SKM-1 treated with dmso at 0.1 percent for 144 hours (cell line): ENCODE measurements at regions not wholly inside any gene's neighbourhood (a gene's known extent, or its start where the extent isn't known, plus 50 kb on each side); places are given as distances from the start of the nearest gene placed in this dataset.

Source experiments
- DNase-seq: peaks from one replicate; lab custom pipeline; 2025; ENCODE audit not compliant: unreplicated experiment; lab: John Stamatoyannopoulos, UW

DNA sequence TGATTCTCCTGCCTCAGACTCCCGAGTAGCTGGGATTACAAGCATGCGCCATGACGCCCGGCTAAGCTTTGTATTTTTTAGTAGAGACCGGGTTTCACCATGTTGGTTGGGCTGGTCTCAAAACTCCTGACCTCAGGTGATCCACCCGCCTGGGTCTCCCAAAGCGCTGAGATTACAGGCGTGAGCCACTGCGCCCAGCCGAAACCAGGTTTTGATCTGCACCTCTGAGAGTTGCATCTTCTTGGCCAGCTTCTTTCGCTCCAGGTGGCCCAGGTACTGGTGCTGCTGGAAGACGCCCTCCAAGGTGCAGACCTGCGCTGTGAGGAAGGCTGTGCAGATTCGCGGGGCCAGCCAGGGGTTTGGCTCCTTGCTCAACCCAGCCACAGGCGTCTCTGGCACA lies 275.4 kb upstream of the LRRC3B start:
- DNase-seq = no peak

DNA sequence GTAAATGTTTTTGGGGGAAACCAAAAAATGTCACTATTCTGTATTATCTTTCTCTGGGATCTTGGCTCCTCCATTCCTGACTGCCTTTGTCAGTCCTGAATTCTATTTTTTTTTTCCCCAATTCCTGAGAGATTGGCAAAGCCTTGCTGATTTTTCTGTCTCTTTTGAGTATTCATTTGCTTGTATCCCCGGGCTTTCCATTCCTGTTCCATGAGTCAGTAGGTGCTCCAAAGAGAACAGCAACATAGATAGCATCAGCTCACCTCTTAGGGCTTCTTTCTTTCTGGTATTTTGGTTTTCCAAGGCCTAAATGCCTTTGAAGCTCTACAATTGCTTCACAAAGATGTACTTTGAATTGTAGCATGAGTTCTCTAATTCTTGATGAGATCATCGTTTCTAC lies 271.7 kb upstream of the LRRC3B start:
- DNase-seq = no peak

DNA sequence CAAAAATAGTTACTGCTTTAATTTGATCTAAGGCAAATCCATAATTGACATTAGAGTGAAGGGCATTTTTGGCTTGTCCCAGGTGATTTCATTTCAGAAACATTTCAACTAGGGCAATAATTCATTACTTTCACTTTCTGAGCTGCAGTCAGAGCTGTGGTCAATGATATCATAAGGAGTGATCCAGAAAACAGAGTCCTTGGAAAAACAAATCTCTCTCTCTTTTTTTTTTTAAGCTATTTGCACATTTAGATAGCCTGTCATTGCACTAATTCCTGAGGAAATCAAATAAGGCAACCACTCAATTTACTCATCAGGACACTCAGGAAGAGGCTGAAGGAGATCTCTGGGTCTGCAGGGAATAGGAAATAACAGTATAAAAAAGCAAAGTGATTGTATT lies 269.5 kb upstream of the LRRC3B start:
- DNase-seq = no peak

DNA sequence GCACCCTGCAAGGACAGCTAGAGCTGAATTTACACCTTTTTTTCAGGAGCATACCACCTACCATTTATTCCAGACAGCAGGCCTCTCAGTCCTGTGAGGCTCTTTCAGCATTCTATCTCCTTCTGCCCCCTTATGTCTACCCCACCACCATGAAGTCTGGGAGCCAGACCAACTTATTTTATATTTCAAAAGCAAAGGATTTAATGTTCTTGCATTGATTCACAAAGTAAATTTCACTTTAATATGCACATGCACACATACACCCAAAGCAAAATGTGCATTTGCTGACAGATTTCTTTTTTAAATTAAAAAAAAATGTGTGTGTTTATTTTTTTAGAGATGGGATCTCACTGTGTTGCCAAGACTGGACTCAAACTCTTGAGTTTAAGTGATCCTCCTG lies 264.2 kb upstream of the LRRC3B start:
- DNase-seq = no peak

DNA sequence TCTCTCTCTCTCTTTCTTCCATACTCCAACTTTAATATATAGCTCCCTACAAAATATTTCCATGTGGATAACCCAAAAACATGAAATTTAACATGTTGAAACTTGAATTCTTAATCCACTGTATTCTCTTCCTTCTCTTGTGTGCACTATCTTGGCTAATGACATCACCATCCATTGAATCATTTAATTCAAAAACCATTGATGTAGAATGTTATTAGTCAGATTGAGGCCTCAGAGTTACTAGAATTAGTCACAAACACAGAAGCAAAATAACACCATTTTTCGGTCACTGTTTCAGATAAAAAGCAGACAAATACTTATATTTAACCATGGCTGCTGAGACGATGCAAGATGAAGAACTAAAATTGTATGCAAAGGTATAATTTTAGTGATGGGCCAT lies 256.9 kb upstream of the LRRC3B start:
- no peak for DNase-seq

DNA sequence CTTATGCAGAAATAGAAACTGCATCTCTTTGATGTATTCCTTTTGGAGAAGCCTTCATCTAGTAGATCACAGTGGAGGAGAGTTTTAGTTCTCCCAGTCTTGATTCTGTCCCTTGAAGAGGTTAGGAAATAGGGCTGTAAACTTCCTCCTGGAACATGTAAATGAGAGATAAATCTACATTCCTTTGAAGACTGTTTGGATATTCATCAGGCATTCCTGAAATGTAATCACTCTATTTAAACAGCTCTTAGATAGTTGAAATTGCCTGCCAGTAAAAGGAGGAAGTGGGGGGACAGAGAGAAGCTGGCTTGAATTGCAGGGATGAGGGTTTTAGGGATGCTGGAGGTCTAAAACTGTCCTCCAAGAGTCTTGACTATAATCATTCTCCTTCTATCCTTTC lies 254.3 kb upstream of the LRRC3B start:
- DNase-seq = no peak

DNA sequence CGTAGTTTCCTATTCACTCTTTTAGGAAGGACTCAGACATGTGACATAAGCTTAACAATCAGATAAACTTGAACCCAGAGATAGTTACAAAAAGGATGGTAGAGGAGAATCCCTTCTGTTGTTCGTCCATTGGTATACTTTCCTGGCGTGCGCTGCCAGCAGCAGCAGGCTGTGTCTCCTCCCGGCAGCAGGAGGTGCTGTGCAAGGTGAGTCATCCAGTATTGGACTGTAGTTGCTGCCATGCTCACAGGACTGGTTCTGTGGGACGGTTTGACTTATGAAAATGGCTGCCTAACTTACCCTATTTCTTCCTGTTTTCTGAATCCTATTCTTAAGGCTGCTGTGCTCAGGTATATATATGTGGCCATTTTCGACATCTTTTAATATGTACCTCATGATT lies 253.4 kb upstream of the LRRC3B start:
- no peak for DNase-seq

DNA sequence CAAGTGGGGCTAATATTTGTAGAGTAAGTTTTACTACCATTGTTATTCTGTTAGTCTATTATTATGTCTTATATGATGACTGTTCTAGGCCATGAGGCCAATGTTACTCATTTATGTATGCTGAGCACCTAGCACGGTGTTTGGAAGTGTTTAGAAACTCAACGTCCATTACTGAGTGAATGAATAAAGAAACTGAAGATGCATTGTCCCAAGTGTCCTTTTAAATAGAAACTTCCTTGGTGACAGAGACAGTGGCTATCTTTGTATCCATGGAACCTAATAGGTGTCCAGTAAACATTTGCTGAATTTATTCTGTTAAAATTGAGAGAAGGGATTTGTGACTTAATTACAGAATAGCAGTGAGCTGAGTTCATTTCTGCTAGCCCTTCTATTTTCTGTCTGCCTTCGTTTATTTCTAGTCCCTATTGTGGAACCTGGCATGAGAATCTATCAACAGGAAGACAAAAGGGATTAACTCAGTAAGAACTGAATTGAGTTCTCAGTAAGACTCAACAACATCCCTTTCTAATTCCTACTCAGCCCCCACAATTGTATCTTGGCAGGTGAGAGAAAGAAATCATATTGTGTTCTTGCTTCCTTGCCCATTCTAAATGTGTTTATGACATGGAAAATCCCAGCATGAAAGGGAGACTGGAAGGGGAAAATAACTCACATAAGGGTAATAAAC lies 246.6 kb upstream of the LRRC3B start:
- DNase-seq = no peak

DNA sequence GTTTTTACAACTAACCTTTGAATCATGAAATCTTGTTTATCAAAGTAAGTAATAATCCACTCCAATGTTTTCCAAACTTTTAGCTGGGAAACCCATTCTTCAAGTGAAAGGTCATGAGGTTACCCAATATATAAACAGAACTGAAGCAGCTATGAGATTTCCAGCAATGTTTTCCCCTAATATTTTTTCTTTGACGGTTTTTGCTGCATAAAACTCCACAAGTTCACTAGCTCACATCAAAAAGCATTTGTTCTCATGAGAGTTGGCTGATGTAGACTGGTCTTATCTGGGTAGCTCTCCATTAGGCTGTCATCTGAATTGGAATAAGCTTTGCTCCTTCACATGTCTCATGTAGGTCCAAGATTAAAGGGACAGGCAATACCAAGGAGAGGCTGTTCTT lies 241.2 kb upstream of the LRRC3B start:
- DNase-seq = no peak

DNA sequence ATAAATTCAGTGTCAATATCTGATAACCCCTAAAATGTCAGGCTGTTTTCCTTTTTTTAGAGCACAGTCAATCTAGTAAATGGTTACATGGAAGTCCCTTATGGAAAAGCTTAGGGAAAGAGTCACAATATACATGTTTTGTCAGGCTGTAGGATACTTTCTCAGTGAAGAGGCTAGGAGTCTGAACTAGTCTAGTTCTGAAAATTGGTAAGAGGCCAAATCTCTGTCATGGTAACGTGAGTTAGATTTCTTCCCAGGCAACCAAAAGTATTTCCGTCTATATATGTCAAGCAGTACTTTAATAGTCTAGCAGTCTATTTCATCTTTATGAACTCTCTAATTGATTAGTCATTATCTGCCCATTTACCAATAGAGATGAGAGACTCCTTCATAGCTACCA lies 215.9 kb upstream of the LRRC3B start:
- DNase-seq = no peak

DNA sequence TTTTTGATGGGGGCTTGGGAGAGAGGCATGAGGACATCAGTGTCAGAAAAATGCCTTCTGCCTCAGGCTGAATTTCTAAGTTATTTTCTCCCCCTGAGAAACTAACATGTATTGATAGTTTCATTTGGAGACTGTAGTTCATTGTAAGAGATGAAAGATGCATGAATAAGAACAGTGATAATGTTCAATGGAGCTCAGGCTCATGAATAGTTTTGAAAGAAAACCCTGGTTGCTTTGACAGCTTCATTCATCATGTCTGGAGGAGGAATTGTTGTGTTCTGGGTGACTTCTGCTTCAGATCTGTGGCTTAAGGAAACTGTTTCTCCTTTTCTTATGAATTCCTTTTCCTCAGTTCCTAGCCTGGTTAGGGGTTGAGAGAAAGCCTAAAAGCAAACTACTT lies 204.0 kb upstream of the LRRC3B start:
- no peak for DNase-seq

DNA sequence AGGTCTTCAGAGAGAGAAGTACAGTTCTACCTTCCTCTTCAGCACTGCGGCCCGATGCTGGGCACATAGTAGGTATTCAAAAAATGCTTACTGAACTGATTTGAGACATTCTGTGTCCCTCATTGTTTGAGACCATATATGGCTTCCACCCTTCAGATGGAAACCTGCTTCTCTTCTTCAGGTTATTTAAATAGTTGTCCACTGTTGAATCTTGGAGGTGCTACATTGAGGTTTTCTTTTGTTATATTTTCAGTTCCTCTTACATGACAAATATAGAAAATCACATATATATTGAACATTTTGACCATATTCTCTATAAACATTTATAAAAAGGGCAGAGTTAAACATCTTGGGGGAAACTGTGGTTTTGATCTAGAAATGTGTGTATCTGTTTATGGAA lies 200.2 kb upstream of the LRRC3B start:
- DNase-seq = no peak

DNA sequence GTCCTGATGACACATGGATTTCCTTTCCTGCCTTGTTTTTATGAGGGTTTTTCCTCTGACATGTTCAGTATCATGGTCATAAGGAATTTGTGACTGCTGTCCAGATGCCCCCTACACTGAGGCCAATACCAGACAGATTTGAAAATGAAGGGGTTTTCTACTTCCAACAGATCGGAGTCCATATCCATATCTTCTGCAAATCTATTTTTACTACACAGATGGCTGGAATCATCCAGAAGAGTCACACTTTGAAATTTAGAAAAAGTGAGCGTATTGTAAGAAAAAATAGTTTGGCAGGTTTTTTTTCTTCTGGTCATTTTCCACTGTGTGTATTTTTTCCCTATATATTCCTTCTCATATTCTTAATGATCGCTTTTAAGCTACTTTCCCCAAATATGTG lies 197.5 kb upstream of the LRRC3B start:
- no peak for DNase-seq

DNA sequence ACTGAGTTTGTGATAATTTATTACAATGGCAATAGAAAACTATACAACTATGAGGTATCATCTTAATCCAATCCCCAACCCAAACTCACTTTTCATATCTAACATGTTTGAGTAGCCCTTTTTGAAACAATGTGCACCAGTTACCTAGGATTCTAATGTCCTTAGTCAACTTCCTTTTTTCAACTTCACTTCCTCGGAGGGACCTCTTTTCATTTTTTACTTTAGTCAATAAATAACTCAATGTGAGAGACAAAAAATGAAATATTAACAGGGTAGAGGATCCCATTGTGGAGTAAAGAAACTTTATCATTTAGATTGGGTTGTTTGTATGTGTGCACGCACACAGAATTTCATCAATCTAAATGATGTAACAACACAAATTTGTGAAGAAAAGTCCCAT lies 193.6 kb upstream of the LRRC3B start:
- DNase-seq = no peak

DNA sequence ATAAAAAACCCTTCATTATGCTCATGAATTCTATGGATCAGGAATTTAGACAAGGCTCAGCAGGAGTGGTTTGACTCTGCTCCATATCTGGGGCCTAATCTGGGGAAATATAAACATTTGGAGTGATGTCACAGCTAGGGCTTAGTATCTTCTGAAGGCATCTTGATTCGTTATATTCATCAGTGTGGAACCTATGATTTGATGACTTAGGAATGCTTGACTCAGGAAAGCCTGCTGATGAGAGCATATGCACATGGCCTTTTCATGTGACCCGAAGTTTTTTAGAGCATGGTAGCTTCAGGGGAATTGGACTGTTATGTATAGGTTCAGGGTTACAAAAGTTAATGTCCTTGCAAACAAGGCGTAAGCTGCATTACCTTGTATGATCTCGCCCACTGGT lies 184.9 kb upstream of the LRRC3B start:
- DNase-seq = no peak

DNA sequence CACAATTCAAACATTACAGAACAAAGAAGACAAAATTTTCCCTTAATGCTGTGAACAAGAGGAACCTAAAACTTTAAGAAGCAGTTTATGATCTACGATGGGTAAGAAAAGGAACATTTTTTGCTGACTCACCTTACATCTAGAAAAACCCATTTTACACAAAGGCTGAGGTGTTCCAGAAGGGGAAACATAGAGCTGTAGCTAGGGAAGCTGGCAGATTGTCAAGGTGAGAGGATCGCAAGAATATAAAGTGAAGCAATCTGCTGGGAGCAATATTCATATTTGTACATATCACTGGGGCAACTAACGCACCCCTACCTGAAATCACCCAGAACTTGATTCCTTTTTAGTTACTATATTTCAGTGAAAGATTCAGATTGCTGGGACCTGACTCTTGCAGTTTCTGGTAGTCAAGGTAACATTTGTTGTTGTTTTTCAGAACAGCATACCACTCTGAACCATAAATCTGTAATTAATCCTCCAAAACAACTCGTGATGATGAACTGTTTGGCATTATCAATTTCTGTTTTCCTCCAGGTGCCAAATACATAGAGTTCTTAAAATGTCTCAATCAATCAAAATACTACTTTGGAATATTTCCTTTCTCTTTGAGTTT lies 184.1 kb upstream of the LRRC3B start:
- DNase-seq = no peak

DNA sequence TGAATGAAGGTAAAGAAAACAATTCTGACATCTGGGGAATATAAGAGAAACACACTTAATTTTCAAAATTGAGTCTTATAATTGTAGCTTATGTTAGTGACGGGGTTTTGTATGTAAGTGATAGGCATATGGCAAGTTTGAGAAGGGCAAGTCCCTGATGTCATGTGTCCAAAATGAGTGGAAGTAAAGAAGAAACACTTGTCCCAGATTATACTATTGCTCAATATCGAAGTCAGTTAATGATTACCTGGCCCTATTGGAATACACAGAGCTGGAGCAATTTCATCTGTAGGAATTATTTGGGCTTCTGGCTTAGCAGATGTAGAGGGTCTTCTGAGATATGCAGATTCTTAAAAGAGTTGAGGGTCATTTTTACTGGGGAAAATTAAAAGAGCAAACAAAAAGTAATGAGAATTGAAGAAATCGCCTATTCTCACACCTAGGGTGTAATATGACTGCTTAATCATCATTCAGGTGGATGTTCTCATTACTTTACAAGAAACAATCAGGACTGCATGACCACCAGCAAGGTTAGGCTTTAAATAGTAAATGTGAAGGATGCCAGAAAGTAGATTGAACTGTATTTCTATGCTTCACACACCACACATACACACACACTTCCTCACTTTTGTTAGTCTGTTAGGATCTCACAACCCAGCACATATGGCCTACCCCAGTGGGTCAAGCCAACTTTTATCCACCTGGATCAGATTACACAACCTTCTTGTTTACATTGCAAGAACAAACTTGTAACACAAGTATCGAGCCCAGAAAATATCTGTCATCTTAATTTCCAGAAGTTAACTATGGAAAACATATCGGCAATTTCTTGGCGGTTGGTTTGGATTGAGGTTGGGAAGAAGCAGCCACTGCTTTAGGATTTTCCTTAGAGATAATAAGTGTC lies 183.3 kb upstream of the LRRC3B start:
- no peak for DNase-seq

DNA sequence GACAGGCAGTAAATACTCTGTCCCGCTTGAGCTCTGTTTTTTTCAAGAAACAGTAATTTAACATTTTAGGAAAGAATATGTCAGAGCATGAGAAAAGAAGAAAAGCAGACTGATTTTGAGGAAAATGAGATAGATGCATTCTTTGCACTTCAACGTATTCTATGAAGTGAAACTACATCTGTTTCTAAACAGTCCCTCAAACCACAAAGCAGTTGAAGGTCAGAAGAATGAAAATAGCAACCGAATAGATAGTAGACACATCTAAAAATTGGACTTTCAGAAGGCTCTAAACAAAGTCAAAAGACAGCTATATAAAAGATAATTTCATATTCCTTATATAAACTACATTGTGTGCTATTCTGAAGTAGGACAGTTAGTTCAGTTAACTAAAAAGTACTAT lies 172.6 kb upstream of the LRRC3B start:
- DNase-seq = no peak

DNA sequence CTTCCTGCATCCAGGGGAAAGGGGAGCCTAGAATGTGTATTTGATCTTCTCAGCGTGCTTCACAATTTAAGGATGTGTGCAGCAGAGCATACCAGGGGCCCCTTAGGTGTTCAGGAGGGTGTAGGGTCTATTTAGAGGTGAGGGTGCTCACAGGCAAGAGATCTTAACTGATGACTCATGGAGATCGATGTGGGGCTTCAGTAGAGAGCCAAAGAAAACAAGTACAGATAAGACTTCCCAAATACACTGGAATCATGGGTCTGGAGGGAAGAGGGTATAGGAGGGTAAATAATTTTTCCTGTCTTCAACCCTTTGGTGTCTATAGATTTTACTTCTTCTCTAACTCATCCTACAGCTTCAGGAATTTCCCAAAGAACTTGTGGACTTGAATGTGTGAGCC lies 170.2 kb upstream of the LRRC3B start:
- no peak for DNase-seq

DNA sequence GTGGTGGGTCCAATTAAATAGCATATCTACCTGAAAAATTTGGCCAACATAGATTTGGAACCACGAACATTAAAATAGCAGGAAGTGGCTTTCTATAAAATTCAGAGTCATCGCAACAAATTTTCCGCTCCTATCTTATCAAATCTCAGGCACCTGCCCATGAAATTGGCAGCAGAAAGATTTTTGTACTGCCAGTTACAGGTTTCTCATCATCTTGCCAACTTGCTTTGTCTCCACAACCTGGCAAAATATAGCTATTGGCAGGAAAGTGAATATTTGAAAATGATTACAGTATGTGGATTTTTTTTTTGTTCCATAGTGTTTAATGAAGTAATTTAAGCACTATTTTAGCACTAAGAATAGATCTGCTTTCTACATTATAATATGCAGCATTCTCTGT lies 161.6 kb upstream of the LRRC3B start:
- DNase-seq = no peak

DNA sequence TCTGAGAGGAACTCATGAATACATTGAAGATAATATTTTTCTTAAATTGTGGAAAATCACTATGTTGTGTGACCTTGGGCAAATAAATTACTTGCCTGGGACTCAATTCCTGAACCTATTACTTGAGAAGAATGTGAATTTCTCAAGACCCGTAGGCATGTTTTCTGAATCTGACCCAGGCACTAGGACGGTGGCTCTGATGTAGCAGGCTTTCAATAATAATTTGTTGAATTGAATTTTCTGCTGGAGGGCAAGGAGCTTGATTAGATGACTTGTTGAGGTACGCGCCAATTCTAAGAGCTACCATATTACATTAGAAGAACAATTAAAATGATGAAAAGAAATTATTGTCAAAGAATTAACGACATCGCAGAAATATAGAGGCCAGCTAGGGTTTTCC lies 150.2 kb upstream of the LRRC3B start:
- DNase-seq = no peak

DNA sequence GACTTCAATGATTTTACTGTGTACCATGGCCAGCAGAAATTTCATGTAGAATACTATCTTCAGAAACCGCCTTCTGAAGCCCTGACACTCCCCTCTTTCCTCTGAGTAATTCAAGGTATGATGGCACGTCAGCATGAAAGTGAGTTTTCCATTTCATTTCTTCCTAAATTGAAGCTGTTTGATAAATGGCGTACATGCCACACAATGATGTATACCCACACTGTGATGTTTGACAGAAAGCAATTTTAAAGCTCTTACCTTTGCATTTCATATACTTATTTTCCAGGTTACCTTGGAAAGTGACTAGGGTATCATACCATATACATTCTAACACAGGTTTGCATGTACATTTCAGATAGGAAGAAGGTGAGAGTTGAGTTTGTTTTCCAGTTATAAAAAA lies 147.9 kb upstream of the LRRC3B start:
- no peak for DNase-seq
